ENCODE measurements at regions not wholly inside any gene's neighbourhood (a gene's known extent, or its start where the extent isn't known, plus 50 kb on each side); places are given as distances from the start of the nearest gene placed in this dataset.
A peak's percentile ranks its signal among the peaks of the same experiment; 100 is the strongest.

- H3K27ac ChIP-seq: no peak overlapping the region
- no peaks in the 10 kb centered on the region for H3K27me3 ChIP-seq (ENCODE audit: insufficient read depth, low read depth, severe bottlenecking)
- H3K9me3 ChIP-seq (ENCODE audit: severe bottlenecking): no peaks in the 10 kb centered on the region
- no peaks in the 10 kb centered on the region for H3K36me3 ChIP-seq
- no peak for DNase-seq
- TF ChIP-seq CTCF (IDR thresholded peaks at IDR 0.05; ENCODE audit: low read depth, low read length): no peak
- H3K4me3 ChIP-seq (ENCODE audit: low read depth, low read length): no peak overlapping the region
These were observed 86.8 kb upstream of the NDUFV2 start for GRCh38 chr18:9015689-9016088.

- Histone ChIP-seq H3K4me3 (ENCODE audit: low read depth, low read length) (no peak overlapping the region), H3K27me3 (ENCODE audit: insufficient read depth, low read depth, severe bottlenecking) (no peaks in the 10 kb centered on the region)
These were observed 85.8 kb upstream of the NDUFV2 start for GRCh38 chr18:9016633-9017166.

GRCh38 chr18:9017167-9017904 is 85.2 kb upstream of the NDUFV2 start:
- no peak overlapping the region for H3K4me3 ChIP-seq (ENCODE audit: low read depth, low read length)
- no peaks in the 10 kb centered on the region for H3K36me3 ChIP-seq
- H3K27me3 ChIP-seq (ENCODE audit: insufficient read depth, low read depth, severe bottlenecking): no peaks in the 10 kb centered on the region
- no peak for TF ChIP-seq CTCF (IDR thresholded peaks at IDR 0.05; ENCODE audit: low read depth, low read length)
- DNase-seq: no peak
- H3K9me3 ChIP-seq (ENCODE audit: severe bottlenecking): no peaks in the 10 kb centered on the region
- H3K27ac ChIP-seq: no peak overlapping the region; the same call in 1 of the 2 replicates

More at GRCh38 chr18:9016633-9017166, 85.8 kb upstream of the NDUFV2 start:
- no peaks in the 10 kb centered on the region for H3K9me3 ChIP-seq (ENCODE audit: severe bottlenecking)
- no peaks in the 10 kb centered on the region for H3K36me3 ChIP-seq
- peak overlapping the region; percentile 24 for H3K27ac ChIP-seq
- no peak for TF ChIP-seq CTCF (IDR thresholded peaks at IDR 0.05; ENCODE audit: low read depth, low read length)
- peak; percentile 14 for DNase-seq

GRCh38 chr18:9017905-9018227 is 84.6 kb upstream of the NDUFV2 start:
- Histone ChIP-seq H3K9me3 (ENCODE audit: severe bottlenecking) (no peaks in the 10 kb centered on the region), H3K36me3 (no peaks in the 10 kb centered on the region), H3K27ac (no peak overlapping the region; the same call in 1 of the 2 replicates), H3K27me3 (ENCODE audit: insufficient read depth, low read depth, severe bottlenecking) (no peaks in the 10 kb centered on the region), H3K4me3 (ENCODE audit: low read depth, low read length) (no peak overlapping the region)
- TF ChIP-seq CTCF (IDR thresholded peaks at IDR 0.05; ENCODE audit: low read depth, low read length): no peak
- DNase-seq: no peak

- DNase-seq: no peak
- no peaks in the 10 kb centered on the region for H3K27me3 ChIP-seq (ENCODE audit: insufficient read depth, low read depth, severe bottlenecking)
- H3K9me3 ChIP-seq (ENCODE audit: severe bottlenecking): no peaks in the 10 kb centered on the region
- TF ChIP-seq CTCF (IDR thresholded peaks at IDR 0.05; ENCODE audit: low read depth, low read length): no peak
- H3K4me3 ChIP-seq (ENCODE audit: low read depth, low read length): no peak overlapping the region
- no peak overlapping the region for H3K27ac ChIP-seq
- H3K36me3 ChIP-seq: no peaks in the 10 kb centered on the region
These were observed 83.4 kb upstream of the NDUFV2 start for GRCh38 chr18:9019135-9019534.

- H3K4me3 ChIP-seq (ENCODE audit: low read depth, low read length): no peak overlapping the region
- H3K27ac ChIP-seq: no peak overlapping the region
- no peaks in the 10 kb centered on the region for H3K27me3 ChIP-seq (ENCODE audit: insufficient read depth, low read depth, severe bottlenecking)
- no peak for TF ChIP-seq CTCF (IDR thresholded peaks at IDR 0.05; ENCODE audit: low read depth, low read length)
- DNase-seq: no peak
- H3K36me3 ChIP-seq: no peaks in the 10 kb centered on the region
- no peaks in the 10 kb centered on the region for H3K9me3 ChIP-seq (ENCODE audit: severe bottlenecking)
These were observed 82.3 kb upstream of the NDUFV2 start for GRCh38 chr18:9020221-9020620.
